Uterus (tissue), 2 donors: ENCODE measurements at regions not wholly inside any gene's neighbourhood (a gene's known extent, or its start where the extent isn't known, plus 50 kb on each side); places are given as distances from the start of the nearest gene placed in this dataset.
"Not testable (repeated sequence)": the region's sequence is repeated elsewhere in the genome, so short reads cannot be mapped to it uniquely, and the experiment has no call there.

Experiments
- POLR2A ChIP-seq, 2 donors: fragments of 450-650 bp; IDR thresholded peaks; one replicate each; pipeline ENCODE4 v1.6.1; 2016; ENCODE audit warnings: antibody characterized with exemption in 2 of 2, mild to moderate bottlenecking in 1 of 2, moderate library complexity in 1 of 2
- TF ChIP-seq, protein P1 (sequence below), 4 experiments: fragments of 200-600 bp in 2 of 4; fragments of 450-650 bp in 2 of 4; sonication (generic) in 2 of 4; IDR thresholded peaks; one replicate each; pipeline ENCODE4 v1.5.1; 2016 to 2019; ENCODE audit warnings: antibody characterized with exemption in 4 of 4, mild to moderate bottlenecking in 2 of 4, moderate library complexity in 1 of 4

DNA sequence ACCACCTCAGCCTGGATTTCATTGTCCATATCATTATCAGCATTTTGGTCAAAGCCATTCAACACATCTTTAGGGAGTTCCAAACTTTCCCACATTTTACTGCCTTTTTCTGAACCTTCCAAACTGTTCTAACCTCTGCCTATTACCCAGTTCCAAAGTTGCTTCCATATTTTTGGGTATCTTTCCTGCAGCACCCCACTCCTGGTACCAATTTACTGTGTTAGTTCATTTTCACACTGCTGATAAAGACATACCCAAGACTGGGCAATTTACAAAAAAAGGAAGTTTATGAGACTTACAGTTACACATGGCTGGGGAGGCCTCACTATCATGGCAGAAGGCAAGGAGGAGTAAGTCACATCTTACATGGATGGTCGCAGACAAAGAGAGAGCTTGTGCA lies 63.6 kb upstream of the CEP162 start:
- TF ChIP-seq, protein P1, sequence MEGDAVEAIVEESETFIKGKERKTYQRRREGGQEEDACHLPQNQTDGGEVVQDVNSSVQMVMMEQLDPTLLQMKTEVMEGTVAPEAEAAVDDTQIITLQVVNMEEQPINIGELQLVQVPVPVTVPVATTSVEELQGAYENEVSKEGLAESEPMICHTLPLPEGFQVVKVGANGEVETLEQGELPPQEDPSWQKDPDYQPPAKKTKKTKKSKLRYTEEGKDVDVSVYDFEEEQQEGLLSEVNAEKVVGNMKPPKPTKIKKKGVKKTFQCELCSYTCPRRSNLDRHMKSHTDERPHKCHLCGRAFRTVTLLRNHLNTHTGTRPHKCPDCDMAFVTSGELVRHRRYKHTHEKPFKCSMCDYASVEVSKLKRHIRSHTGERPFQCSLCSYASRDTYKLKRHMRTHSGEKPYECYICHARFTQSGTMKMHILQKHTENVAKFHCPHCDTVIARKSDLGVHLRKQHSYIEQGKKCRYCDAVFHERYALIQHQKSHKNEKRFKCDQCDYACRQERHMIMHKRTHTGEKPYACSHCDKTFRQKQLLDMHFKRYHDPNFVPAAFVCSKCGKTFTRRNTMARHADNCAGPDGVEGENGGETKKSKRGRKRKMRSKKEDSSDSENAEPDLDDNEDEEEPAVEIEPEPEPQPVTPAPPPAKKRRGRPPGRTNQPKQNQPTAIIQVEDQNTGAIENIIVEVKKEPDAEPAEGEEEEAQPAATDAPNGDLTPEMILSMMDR (IDR thresholded peaks at IDR 0.05), result not testable (repeated sequence)
- TF ChIP-seq POLR2A (IDR thresholded peaks at IDR 0.05), result not testable (repeated sequence)
